Natural killer cell (primary cell): ENCODE measurements at regions not wholly inside any gene's neighbourhood (a gene's known extent, or its start where the extent isn't known, plus 50 kb on each side); places are given as distances from the start of the nearest gene placed in this dataset.
A peak's percentile ranks its signal among the peaks of the same experiment; 100 is the strongest.

Experiments
- ATAC-seq, 3 donors: fragments of 150-1000 bp in 2 of 3; fragments of 200-7000 bp in 1 of 3; cut with Tn5 transposase; 1 replicate in 1 of 3; 2 replicates in 2 of 3; pipeline ENCODE4 v1.10.0; 2021; ENCODE audit warnings: mild to moderate bottlenecking in 2 of 3, moderate library complexity in 2 of 3
- DNase-seq, 2 donors: peaks; one replicate each; pipeline versions ENCODE4 v3.0.0 to v3.0.0-alpha.2; 2013 to 2021; ENCODE audit warnings: mixed read lengths in 1 of 2
- H3K27ac ChIP-seq: one replicate; pipeline ENCODE4 v1.5.1; 2013; ENCODE audit warnings: mild to moderate bottlenecking, low read length
- H3K27me3 ChIP-seq: one replicate; pipeline ENCODE4 v1.6.1; 2013; ENCODE audit warnings: low read length; ENCODE audit not compliant: control insufficient read depth, insufficient read depth
- H3K36me3 ChIP-seq: one replicate; pipeline ENCODE4 v1.6.1; 2013; ENCODE audit warnings: low read length; ENCODE audit not compliant: control insufficient read depth, insufficient read depth
- H3K4me1 ChIP-seq: one replicate; pipeline ENCODE4 v1.6.1; 2013; ENCODE audit warnings: low read length; ENCODE audit not compliant: control insufficient read depth, insufficient read depth
- H3K4me3 ChIP-seq: one replicate; pipeline ENCODE4 v1.5.1; 2013; ENCODE audit warnings: low read length
- H3K9me3 ChIP-seq: one replicate; pipeline ENCODE4 v1.6.1; 2013; ENCODE audit warnings: low read length; ENCODE audit not compliant: control insufficient read depth, insufficient read depth
- H3K27ac Mint-ChIP-seq, 2 donors: one replicate each; pipeline ENCODE4 v1.8.0; 2022; ENCODE audit warnings: mild to moderate bottlenecking in 2 of 2, mixed read lengths in 2 of 2, moderate library complexity in 1 of 2
- H3K27me3 Mint-ChIP-seq, 2 donors: one replicate each; pipeline ENCODE4 v1.8.0; 2022; ENCODE audit warnings: low read depth in 2 of 2, mixed read lengths in 2 of 2
- H3K36me3 Mint-ChIP-seq: one replicate; pipeline ENCODE4 v1.8.0; 2022; ENCODE audit warnings: mixed read lengths
- H3K4me1 Mint-ChIP-seq, 2 donors: one replicate each; pipeline ENCODE4 v1.8.0; 2022; ENCODE audit warnings: mixed read lengths in 2 of 2
- H3K4me3 Mint-ChIP-seq: one replicate; pipeline ENCODE4 v1.8.0; 2022; ENCODE audit warnings: mild to moderate bottlenecking, moderate library complexity, mixed read lengths
- H3K9me3 Mint-ChIP-seq, 2 donors: one replicate each; pipeline ENCODE4 v1.8.0; 2022; ENCODE audit warnings: mixed read lengths in 2 of 2
- CTCF ChIP-seq: fragments of 200-600 bp; IDR thresholded peaks from one replicate; pipeline ENCODE4 v1.8.0; 2022; ENCODE audit warnings: antibody characterized with exemption
- WGBS: methylation state at CpG from one replicate; pipeline ENCODE4 v1.1.7; 2013; ENCODE audit warnings: missing lambda C conversion rate; ENCODE audit not compliant: insufficient coverage; 5-methylcytosine and 5-hydroxymethylcytosine counted together
- intact Hi-C: fragments of 100-400 bp; cut with micrococcal nuclease; formaldehyde crosslinking; loops from one replicate; pipeline ENCODE4 v1.14.2; 2022

- peak in 1 of 2 donors; percentile 36 for DNase-seq
- Histone ChIP-seq H3K9me3 (no peaks in the 10 kb centered on the region), H3K27me3 (no peaks in the 10 kb centered on the region), H3K27ac (no peak overlapping the region), H3K4me3 (no peak overlapping the region), H3K4me1 (no peaks in the 10 kb centered on the region), H3K36me3 (no peaks in the 10 kb centered on the region)
- no peak for ATAC-seq
- H3K9me3 Mint-ChIP-seq, result no peaks in the 10 kb centered on the region
- TF ChIP-seq CTCF, result peak; percentile 23
- 86% methylated on average over 3 of the region's 3 CpGs for WGBS
- H3K4me1 Mint-ChIP-seq, result no peaks in the 10 kb centered on the region
- no peak overlapping the region for H3K4me3 Mint-ChIP-seq
- H3K36me3 Mint-ChIP-seq, result no peaks in the 10 kb centered on the region
- no peak overlapping the region for H3K27ac Mint-ChIP-seq
- intact Hi-C loops, result no loop called here
- H3K27me3 Mint-ChIP-seq, result peaks cover 7 to 18% of the 10 kb centered on the region in 2 donors
Observed at GRCh38 chr16:17544785-17545184, 74.0 kb upstream of the XYLT1 start.

GRCh38 chr16:17544304-17544703 lies 73.5 kb upstream of the XYLT1 start:
- Mint-ChIP-seq H3K4me1 (no peaks in the 10 kb centered on the region), H3K4me3 (no peak overlapping the region), H3K9me3 (no peaks in the 10 kb centered on the region), H3K27ac (no peak overlapping the region), H3K36me3 (no peaks in the 10 kb centered on the region), H3K27me3 (peaks cover 10 to 20% of the 10 kb centered on the region in 2 donors)
- intact Hi-C loops, result no loop called here
- Histone ChIP-seq H3K27ac (no peak overlapping the region), H3K9me3 (no peaks in the 10 kb centered on the region), H3K27me3 (no peaks in the 10 kb centered on the region), H3K36me3 (no peaks in the 10 kb centered on the region), H3K4me3 (no peak overlapping the region), H3K4me1 (no peaks in the 10 kb centered on the region)
- ATAC-seq, result no peak
- no peak for TF ChIP-seq CTCF
- WGBS, result 92% methylated on average over 2 of the region's 2 CpGs
- no peak for DNase-seq

GRCh38 chr16:17543073-17543472 lies 72.3 kb upstream of the XYLT1 start:
- no peak overlapping the region for H3K27ac ChIP-seq
- H3K36me3 Mint-ChIP-seq, result no peaks in the 10 kb centered on the region
- no peak overlapping the region for H3K4me3 ChIP-seq
- H3K27ac Mint-ChIP-seq, result no peak overlapping the region
- ATAC-seq (no peak), DNase-seq (no peak)
- H3K4me3 Mint-ChIP-seq, result no peak overlapping the region
- H3K4me1 ChIP-seq, result no peaks in the 10 kb centered on the region
- no peaks in the 10 kb centered on the region for H3K27me3 ChIP-seq
- TF ChIP-seq CTCF, result no peak
- H3K27me3 Mint-ChIP-seq, result peaks cover 10 to 21% of the 10 kb centered on the region in 2 donors
- H3K9me3 Mint-ChIP-seq, result no peaks in the 10 kb centered on the region
- H3K4me1 Mint-ChIP-seq, result no peaks in the 10 kb centered on the region
- 95% methylated on average over 2 of the region's 2 CpGs for WGBS
- no peaks in the 10 kb centered on the region for H3K36me3 ChIP-seq
- H3K9me3 ChIP-seq, result no peaks in the 10 kb centered on the region
- intact Hi-C loops, result no loop called here

GRCh38 chr16:17541324-17541723 lies 70.6 kb upstream of the XYLT1 start:
- 94% methylated on average over 1 of the region's 1 CpG for WGBS
- Mint-ChIP-seq H3K4me1 (no peaks in the 10 kb centered on the region), H3K9me3 (no peaks in the 10 kb centered on the region), H3K4me3 (no peak overlapping the region), H3K27me3 (peaks cover 12 to 34% of the 10 kb centered on the region in 2 donors), H3K27ac (no peak overlapping the region), H3K36me3 (no peaks in the 10 kb centered on the region)
- no peak overlapping the region for H3K27ac ChIP-seq
- intact Hi-C loops, result no loop called here
- H3K27me3 ChIP-seq, result no peaks in the 10 kb centered on the region
- H3K4me1 ChIP-seq, result no peaks in the 10 kb centered on the region
- no peaks in the 10 kb centered on the region for H3K9me3 ChIP-seq
- ATAC-seq (no peak), DNase-seq (no peak)
- H3K4me3 ChIP-seq, result no peak overlapping the region
- no peak for TF ChIP-seq CTCF
- no peaks in the 10 kb centered on the region for H3K36me3 ChIP-seq
